GM23338 (cell line): ENCODE measurements at regions not wholly inside any gene's neighbourhood (a gene's known extent, or its start where the extent isn't known, plus 50 kb on each side); places are given as distances from the start of the nearest gene placed in this dataset.

Experiments
- CTCF ChIP-seq, 2 experiments: fragments of 200-600 bp in 1 of 2; sonication (generic) in 1 of 2; conservative IDR thresholded peaks; 2 replicates each; pipeline versions ENCODE4 v1.5.1 to v1.6.1; 2016 to 2017; ENCODE audit warnings: antibody characterized with exemption in 2 of 2, low read depth in 2 of 2, mild to moderate bottlenecking in 2 of 2, moderate library complexity in 1 of 2
- ETS1 ChIP-seq: IDR thresholded peaks from 2 replicates; pipeline ENCODE4 v1.6.1; 2016; ENCODE audit warnings: antibody characterized with exemption
- EZH2 ChIP-seq: fragments of 200-600 bp; sonication (generic); IDR thresholded peaks from one replicate; pipeline ENCODE4 v1.8.0; 2017; ENCODE audit warnings: antibody characterized with exemption, mild to moderate bottlenecking, low read depth; ENCODE audit not compliant: unreplicated experiment
- EZH2phosphoT487 ChIP-seq: fragments of 200-600 bp; sonication (generic); IDR thresholded peaks from one replicate; pipeline ENCODE4 v1.8.1; 2018; ENCODE audit warnings: antibody characterized with exemption; ENCODE audit not compliant: unreplicated experiment
- JUNB ChIP-seq: IDR thresholded peaks from one replicate; pipeline ENCODE4 v1.6.1; 2016; ENCODE audit warnings: antibody characterized with exemption; ENCODE audit not compliant: unreplicated experiment
- POLR2AphosphoS5 ChIP-seq: IDR thresholded peaks from 2 replicates; pipeline ENCODE4 v1.6.1; 2016; ENCODE audit warnings: antibody characterized with exemption, low read depth
- REST ChIP-seq: IDR thresholded peaks from one replicate; pipeline ENCODE4 v1.6.1; 2018; ENCODE audit warnings: antibody characterized with exemption; ENCODE audit not compliant: unreplicated experiment
- ZNF331 ChIP-seq: fragments of 250-450 bp; sonication (Bioruptor Pico); IDR thresholded peaks from 2 replicates; pipeline ENCODE4 v1.5.0; 2020; ENCODE audit warnings: low read depth, mild to moderate bottlenecking, moderate library complexity

DNA sequence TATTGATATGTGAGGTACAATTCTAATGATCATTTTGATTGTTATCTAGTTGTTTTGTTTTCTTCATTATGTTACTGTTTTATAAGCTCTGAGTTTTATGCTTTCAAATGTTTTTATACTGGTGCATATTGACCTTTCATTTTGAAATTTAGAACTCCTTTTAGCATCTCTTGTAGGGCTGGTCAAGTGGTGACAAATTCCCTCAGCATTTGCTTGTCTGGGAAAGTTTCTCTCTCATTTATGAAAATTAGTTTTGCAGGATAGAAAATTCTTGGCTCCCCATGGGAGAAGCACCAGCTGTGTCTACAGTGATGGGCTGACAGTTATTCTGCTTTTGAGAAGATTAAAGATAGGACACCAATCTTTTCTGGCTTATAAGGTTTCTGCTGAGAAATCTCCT lies 105.3 kb upstream of the SPRY1 start:
- TF ChIP-seq CTCF (conservative IDR thresholded peaks at IDR 0.05; ENCODE audit: low read depth in 2 of 2) (no peak), ETS1 (no peak), POLR2AphosphoS5 (no peak), EZH2 (no peak), EZH2phosphoT487 (no peak), JUNB (no peak), ZNF331 (CRISPR knock-in tag) (no peak), REST (no peak)
